Retinal pigment epithelial cell (primary cell): ENCODE measurements at regions not wholly inside any gene's neighbourhood (a gene's known extent, or its start where the extent isn't known, plus 50 kb on each side); places are given as distances from the start of the nearest gene placed in this dataset.

Experiments used
- DNase-seq: peaks from one replicate; pipeline ENCODE4 v3.0.0-alpha.2; 2010; ENCODE audit warnings: low read depth
- H3K4me3 ChIP-seq: 2 replicates; pipeline ENCODE4 v1.5.1; 2011; ENCODE audit warnings: mild to moderate bottlenecking, low read length, control low read depth, moderate library complexity
- CTCF ChIP-seq: conservative IDR thresholded peaks from 2 replicates; pipeline ENCODE4 v1.5.1; 2011; ENCODE audit warnings: low read depth, low read length, control low read depth, inconsistent platforms

DNA sequence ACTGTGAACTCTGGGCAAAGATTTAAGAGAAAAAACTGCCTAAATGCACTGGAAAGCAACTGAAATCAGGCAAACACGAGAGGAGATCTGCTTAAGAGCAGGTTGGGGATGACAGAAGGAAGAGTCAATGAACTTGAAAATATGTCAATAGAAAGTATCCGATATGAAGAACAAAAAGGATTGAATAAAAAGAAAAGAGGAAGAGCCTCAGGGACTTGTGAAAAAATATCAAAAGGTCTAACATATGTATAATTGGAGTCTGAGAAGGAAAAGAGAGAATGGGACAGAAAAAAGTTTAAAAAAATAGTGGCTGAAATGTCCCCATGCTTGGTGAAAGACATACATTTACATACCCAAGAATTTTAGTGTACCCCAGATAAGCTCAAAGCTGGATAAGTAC, 195.5 kb downstream of the COPRS start:
- no peak for TF ChIP-seq CTCF
- no peak for DNase-seq

GRCh38 chr17:31660684-31661083, 198.4 kb downstream of the COPRS start:
- DNase-seq: no peak
- H3K4me3 ChIP-seq: no peak overlapping the region
- no peak for TF ChIP-seq CTCF

More for the DNA sequence above, 195.5 kb downstream of the COPRS start:
- no peak overlapping the region for H3K4me3 ChIP-seq

DNA sequence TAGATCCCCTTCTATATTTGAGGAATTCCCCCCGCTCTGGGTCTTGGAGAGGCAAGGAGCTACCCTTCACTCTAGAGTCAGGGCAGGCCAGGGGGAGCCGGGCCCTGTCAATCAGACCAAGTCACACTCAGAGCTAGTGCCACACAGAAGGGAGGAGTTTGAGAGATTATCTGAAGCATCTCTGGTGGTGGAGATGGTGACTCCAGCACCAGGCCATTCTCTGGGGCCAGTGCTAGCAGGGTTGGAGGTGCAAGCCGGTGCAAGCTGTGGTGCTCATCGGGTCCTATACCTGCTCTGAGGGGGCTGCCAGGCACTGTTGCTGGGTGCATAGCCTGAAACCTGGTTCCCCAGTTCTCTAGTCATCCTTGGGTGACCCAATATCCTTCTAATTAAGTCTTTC, 201.2 kb downstream of the COPRS start:
- DNase-seq: no peak
- no peak overlapping the region for H3K4me3 ChIP-seq
- no peak for TF ChIP-seq CTCF

DNA sequence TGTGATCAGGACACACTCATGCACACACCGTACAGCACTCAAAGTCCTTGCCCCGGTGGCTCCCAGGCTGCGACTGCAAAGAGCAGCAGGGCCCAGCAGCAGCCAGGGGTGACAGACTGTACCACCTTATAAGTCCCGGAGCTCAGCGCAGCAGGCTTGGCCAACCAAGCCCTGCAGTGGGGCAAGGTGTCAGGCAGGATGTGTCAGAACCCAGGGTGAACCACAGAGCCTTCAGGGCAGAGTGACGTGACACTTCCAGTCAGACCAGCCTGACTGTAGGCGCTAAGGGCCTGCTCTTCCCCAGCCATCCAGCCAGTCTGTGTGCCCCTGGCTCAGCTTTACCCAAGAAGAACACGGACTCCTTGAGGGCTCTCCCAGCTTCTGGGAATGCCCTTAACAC, 204.1 kb downstream of the COPRS start:
- DNase-seq: no peak
- TF ChIP-seq CTCF: no peak
- no peak overlapping the region for H3K4me3 ChIP-seq

DNA sequence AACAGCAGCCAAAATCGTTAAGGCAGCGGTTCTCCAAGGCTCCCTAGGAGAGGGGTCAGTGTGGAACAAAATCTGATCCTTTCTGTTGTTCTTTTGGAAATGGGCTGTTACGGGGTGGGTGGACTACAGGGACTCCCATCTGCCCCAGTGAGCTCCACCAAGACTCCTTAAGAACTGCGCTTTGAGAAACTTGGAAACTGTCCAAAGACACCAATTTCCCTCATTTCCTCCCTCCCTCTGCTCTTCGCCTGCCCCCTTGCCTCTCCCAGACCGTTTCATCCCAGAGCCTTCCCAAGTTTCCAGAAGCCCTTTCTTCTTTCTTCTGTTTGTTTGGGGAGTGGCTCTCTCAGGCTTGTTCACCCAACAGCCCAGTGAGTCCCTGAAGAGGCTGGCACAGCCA, 205.4 kb downstream of the COPRS start:
- H3K4me3 ChIP-seq: no peak overlapping the region
- DNase-seq: no peak
- no peak for TF ChIP-seq CTCF

DNA sequence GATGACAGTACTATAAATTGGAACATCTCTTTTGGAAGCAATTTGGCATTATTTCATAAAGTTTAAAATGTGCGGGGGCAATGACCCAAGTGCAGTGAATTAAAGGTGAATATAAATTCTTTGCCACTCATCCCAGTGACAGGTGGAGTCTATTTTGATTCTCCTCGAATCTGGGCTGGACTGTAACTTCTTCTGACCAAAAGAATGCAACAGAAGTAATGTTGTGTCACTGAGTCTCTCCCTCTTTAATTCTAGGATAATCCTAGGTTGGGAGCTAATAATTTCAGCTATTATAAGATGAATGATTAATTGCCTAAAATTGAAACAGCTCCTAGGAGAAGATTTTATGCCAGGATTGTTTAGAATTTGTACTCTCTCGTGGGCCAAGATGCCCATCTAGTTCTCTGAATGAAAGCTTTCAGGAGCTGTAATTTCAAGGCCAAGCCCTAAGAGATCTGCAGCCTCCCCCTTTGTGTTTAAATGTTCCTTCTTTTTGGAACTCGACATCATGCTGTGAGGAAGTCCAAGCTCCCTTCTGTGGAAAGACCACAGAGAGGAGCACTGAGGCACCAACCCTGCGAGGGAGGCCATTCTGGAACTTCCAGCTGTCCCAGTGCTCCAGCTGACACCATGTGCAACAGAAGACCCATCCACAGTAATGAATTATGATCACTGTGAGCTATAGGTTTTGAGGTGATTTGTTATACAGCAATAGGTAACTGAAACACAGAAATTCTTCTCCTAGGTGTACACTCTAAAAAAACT, 208.1 kb downstream of the COPRS start:
- DNase-seq: no peak
- no peak overlapping the region for H3K4me3 ChIP-seq
- no peak for TF ChIP-seq CTCF

DNA sequence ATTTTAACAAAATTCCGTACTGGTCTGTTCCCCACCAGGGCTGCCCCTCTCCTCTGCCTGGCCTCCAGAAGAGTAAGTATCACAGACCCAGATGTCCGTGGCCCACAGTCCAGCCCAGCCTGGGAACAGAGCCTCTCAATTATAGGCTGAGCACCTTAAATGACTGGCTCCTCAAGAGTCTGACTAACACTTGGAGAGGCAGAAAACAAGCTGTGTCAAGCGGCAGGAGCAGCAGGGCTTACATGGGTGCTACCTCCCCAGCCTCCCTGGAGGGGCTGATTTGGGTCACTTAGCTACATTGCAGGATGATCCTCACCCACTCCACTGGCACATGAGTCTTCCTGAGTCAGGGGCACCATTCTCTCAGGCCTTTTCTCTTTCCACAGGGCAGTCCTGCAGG, 209.7 kb downstream of the COPRS start:
- DNase-seq: no peak
- TF ChIP-seq CTCF: no peak

More for the DNA sequence above, 209.7 kb downstream of the COPRS start:
- H3K4me3 ChIP-seq: no peak overlapping the region
